Posterior vena cava (tissue), 2 donors: ENCODE measurements at regions not wholly inside any gene's neighbourhood (a gene's known extent, or its start where the extent isn't known, plus 50 kb on each side); places are given as distances from the start of the nearest gene placed in this dataset.
"Not testable (repeated sequence)": the region's sequence is repeated elsewhere in the genome, so short reads cannot be mapped to it uniquely, and the experiment has no call there.

Experiments
- DNase-seq: peaks from one replicate; pipeline ENCODE4 v3.0.0-alpha.2; 2020; ENCODE audit warnings: low spot score
- intact Hi-C, 2 donors: fragments of 100-400 bp; cut with DNase I; formaldehyde crosslinking; loops; one replicate each; pipeline versions ENCODE4 v1.14.1 to v1.14.2; 2022 to 2023
- donor health status: DM: yes; HTN: yes; CAD: no.
- donor health status: DM: yes; HTN: yes; CAD: no.

- intact Hi-C loops: loop anchor here in 1 of 2 donors (10.0 kb wide), 1 partner anchor 63 kb away; no protein-coding TSS in a partner anchor
- not testable (repeated sequence) for DNase-seq
Observed at GRCh38 chr22:23422281-23422680, 157.8 kb downstream of the IGLL1 start.

- intact Hi-C loops: loop anchor here in 1 of 2 donors (10.0 kb wide), 1 partner anchor 64 kb away; no protein-coding TSS in a partner anchor
- DNase-seq: not testable (repeated sequence)
Observed at GRCh38 chr22:23421300-23421699, 158.8 kb downstream of the IGLL1 start.

GRCh38 chr22:23419931-23420330 is 160.2 kb downstream of the IGLL1 start:
- no peak for DNase-seq
- intact Hi-C loops: loop anchor here (5.0 to 10.0 kb wide), 2 partner anchors 65 to 1448 kb away; no protein-coding TSS in a partner anchor

- no peak for DNase-seq
- intact Hi-C loops: loop anchor here in 1 of 2 donors (5.0 kb wide), 1 partner anchor 1447 kb away; no protein-coding TSS in a partner anchor
Observed at GRCh38 chr22:23419171-23419570, 160.9 kb downstream of the IGLL1 start.

GRCh38 chr22:23418159-23418788 is 161.8 kb downstream of the IGLL1 start:
- intact Hi-C loops: loop anchor here in 1 of 2 donors (5.0 kb wide), 1 partner anchor 1446 kb away; no protein-coding TSS in a partner anchor
- DNase-seq: no peak

- intact Hi-C loops: loop anchor here in 1 of 2 donors (5.0 kb wide), 1 partner anchor 1445 kb away; no protein-coding TSS in a partner anchor
- DNase-seq: not testable (repeated sequence)
Observed at GRCh38 chr22:23417327-23417726, 162.8 kb downstream of the IGLL1 start.

- DNase-seq: not testable (repeated sequence)
- intact Hi-C loops: loop anchor here in 1 of 2 donors (5.0 kb wide), 1 partner anchor 1444 kb away; no protein-coding TSS in a partner anchor
Observed at GRCh38 chr22:23416169-23416690, 163.9 kb downstream of the IGLL1 start.

GRCh38 chr22:23415490-23415851 is 164.6 kb downstream of the IGLL1 start:
- intact Hi-C loops: loop anchor here in 1 of 2 donors (5.0 kb wide), 1 partner anchor 1443 kb away; no protein-coding TSS in a partner anchor
- DNase-seq: peak; percentile 73

GRCh38 chr22:23414727-23415489 is 165.2 kb downstream of the IGLL1 start:
- DNase-seq: peak; percentile 76
- intact Hi-C loops: loop anchor here in 1 of 2 donors (5.0 kb wide), 1 partner anchor 1443 kb away; no protein-coding TSS in a partner anchor

GRCh38 chr22:23411739-23412138 is 168.4 kb downstream of the IGLL1 start:
- DNase-seq: no peak
- intact Hi-C loops: no loop called here

GRCh38 chr22:23410411-23410810 is 169.7 kb downstream of the IGLL1 start:
- intact Hi-C loops: no loop called here
- no peak for DNase-seq

- no peak for DNase-seq
- intact Hi-C loops: loop anchor here in 1 of 2 donors (10.0 kb wide), 1 partner anchor 145 kb away; no protein-coding TSS in a partner anchor
Observed at GRCh38 chr22:23409976-23410375, 170.1 kb downstream of the IGLL1 start.

GRCh38 chr22:23408321-23408720 is 171.8 kb downstream of the IGLL1 start:
- DNase-seq: no peak
- intact Hi-C loops: loop anchor here in 1 of 2 donors (10.0 kb wide), 1 partner anchor 146 kb away; no protein-coding TSS in a partner anchor

- no peak for DNase-seq
- intact Hi-C loops: loop anchor here in 1 of 2 donors (10.0 kb wide), 1 partner anchor 149 kb away; no protein-coding TSS in a partner anchor
Observed at GRCh38 chr22:23405366-23405851, 174.7 kb downstream of the IGLL1 start.

- no peak for DNase-seq
- intact Hi-C loops: loop anchor here in 1 of 2 donors (10.0 kb wide), 1 partner anchor 150 kb away; no protein-coding TSS in a partner anchor
Observed at GRCh38 chr22:23404689-23405365, 175.3 kb downstream of the IGLL1 start.

GRCh38 chr22:23403720-23404688 is 176.1 kb downstream of the IGLL1 start:
- no peak for DNase-seq
- intact Hi-C loops: loop anchor here in 1 of 2 donors (10.0 kb wide), 1 partner anchor 151 kb away; no protein-coding TSS in a partner anchor

GRCh38 chr22:23403152-23403719 is 176.9 kb downstream of the IGLL1 start:
- intact Hi-C loops: loop anchor here in 1 of 2 donors (10.0 kb wide), 1 partner anchor 152 kb away; no protein-coding TSS in a partner anchor
- no peak for DNase-seq
